HG03558 (cell line): ENCODE measurements at regions not wholly inside any gene's neighbourhood (a gene's known extent, or its start where the extent isn't known, plus 50 kb on each side); places are given as distances from the start of the nearest gene placed in this dataset.
A peak's percentile ranks its signal among the peaks of the same experiment; 100 is the strongest.
"Not testable (repeated sequence)": the region's sequence is repeated elsewhere in the genome, so short reads cannot be mapped to it uniquely, and the experiment has no call there.

Source experiments
- ATAC-seq: cut with Tn5 transposase; IDR thresholded peaks from one replicate; pipeline ENCODE4 v1.9.1; 2021; ENCODE audit warnings: moderate number of reproducible peaks; ENCODE audit not compliant: unreplicated experiment; ENCODE audit errors: extremely low read depth

DNA sequence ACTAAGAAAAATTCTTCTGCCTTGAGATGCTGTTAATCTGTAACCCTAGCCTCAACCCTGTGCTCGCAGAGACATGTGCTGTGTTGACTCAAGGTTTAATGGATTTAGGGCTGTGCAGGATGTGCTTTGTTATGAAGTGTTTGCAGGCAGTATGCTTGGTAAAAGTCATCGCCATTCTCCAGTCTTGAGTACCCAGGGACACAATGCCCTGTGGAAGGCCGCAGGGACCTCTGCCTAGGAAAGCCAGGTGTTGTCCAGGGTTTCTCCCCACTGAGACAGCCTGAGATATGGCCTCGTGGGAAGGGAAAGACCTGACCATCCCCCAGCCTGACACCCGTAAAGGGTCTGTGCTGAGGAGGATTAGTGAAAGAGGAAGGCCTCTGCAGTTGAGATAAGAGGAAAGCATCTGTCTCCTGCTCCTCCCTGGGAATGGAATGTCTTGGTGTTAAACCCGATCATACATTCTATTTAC, 94.2 kb upstream of the ARG1 start:
- not testable (repeated sequence) for ATAC-seq

DNA sequence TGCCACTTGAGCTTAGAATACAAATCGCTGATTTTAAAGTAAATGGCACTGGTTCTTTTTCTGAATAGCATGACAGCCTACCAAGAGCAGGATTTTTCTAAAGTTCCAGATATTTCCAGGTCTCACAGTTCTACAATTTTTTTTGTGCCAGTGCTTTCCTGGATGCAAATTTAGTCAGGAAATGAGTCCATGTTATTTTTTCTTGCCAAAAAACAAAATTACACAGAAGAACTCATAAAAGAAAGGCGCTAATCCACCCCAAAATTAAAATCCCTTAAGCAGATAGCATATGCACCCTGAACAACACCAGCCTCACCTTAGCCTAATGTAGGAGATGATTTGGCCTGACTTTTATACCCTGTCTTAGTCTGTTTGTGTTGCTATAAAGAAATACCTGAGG, 86.4 kb upstream of the ARG1 start:
- ATAC-seq: no peak

DNA sequence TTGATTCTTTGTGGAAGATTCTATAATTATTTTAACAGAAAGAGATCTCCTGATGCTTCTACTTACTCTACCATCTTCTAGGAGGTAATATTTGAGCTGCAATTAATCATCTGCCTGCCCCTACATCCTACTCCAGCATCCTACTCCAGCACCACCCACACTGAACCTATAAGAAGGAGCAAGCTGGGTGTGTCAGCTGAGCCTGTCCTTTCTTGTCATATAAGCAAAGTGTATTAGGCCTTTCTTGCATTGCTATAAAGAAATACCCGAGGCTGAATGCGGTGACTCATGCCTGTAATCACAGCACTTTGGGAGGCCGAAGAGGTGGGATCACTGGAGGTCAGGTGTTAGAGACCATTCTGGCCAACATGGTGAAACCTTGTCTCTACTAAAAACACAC, 84.2 kb upstream of the ARG1 start:
- no peak for ATAC-seq

DNA sequence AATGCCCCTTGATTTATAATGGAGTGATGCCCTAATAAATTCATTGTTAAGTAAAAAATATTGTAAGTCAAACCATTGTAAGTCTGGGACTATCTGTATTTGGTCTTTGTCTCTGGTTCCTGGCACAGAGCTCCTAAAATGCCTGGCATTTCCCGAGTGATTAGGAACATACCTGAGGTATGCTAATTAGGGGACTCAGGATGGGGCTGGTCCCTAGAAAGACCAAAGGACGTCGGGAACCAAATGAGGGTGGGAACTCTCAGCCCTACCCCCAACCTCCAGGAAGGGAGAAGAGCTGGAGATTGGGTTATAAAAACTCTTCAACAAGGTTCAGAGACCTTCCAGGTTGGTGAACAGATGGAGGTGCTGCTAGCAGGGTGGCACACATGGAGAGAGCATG, 82.6 kb upstream of the ARG1 start:
- ATAC-seq: no peak

- no peak for ATAC-seq
Measured at GRCh38 chr6:131492932-131493573, 80.0 kb upstream of the ARG1 start.

DNA sequence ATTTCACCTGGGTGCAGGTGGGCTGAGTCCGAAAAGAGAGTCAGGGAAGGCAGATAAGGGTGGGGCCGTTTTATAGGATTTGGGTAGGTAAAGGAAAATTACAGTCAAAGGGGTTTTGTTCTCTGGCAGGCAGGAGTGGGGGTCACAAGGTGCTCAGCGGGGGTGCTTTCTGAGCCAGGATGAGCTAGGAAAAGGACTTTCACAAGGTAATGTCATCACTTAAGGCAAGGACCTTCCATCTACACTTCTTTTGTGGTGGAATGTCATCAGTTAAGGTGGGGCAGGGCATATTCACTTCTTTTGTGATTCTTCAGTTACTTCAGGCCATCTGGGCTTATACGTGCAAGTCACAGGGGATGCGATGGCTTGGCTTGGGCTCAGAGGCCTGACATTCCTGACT, 68.6 kb upstream of the ARG1 start:
- not testable (repeated sequence) for ATAC-seq

DNA sequence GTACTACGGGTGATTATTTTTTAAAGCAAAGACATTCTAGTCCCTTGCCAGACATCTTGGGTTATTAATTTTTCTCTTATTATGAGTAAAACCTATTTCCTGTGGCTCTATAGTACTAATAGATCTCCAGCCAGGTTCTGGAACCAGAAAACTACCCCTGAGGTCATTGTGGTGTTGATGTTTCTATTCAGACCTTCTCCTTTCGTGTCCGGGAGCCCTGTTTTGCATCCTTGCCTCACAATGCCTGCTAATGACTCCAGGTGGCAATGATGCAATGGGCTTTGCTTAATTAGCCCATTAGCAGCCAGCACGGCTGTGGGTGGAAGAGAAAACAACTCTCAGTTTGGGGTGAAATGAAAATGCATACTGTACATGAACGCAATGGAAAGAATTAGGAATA, 62.9 kb upstream of the ARG1 start:
- peak; percentile 89 for ATAC-seq

GRCh38 chr6:131510591-131510990, 62.4 kb upstream of the ARG1 start:
- ATAC-seq: no peak

DNA sequence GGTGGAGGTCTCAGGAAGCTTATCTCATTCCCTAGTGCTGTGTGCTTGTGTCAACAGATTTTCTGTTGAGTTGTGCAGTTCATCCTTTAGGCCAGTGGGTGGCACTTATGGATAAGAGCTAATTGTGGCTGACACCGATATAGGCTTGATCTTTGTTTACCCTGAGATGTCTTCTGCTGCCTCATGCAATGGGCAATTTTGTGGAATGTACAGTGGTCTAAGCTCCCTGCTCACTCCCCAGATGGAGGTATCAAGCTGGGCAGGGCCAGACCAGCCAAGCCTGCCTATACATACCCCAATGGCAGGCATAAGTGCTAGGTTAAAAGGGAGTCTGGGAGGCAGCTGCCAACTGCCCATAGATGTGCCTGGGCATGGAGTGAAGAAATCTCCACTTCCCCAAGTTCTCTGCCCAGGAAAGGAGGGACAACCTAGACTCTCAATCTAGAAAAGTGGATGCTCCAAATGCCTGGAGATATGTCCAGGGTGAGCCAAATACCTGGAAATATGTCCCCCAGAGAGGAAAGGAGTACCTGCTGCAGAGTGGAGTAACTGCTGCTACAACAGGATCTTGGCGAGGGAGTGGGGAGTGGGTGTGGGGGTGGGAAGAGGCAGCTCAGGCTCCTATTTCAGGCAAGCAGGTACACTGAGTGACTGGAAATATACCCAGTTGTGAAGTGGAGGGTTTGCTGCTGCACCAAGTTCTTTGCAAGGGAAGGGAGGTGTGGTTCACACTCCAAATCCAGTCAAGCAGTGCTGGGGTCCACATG, 53.2 kb upstream of the ARG1 start:
- peak; percentile 96 for ATAC-seq
